ENCODE measurements at regions not wholly inside any gene's neighbourhood (a gene's known extent, or its start where the extent isn't known, plus 50 kb on each side); places are given as distances from the start of the nearest gene placed in this dataset.

GRCh38 chr3:6262010-6262409 is 598.9 kb upstream of the GRM7 start:
- TF ChIP-seq EZH2 (IDR thresholded peaks at IDR 0.05; ENCODE audit: insufficient read depth, low read length) = no peak
- TF ChIP-seq CTCF (IDR thresholded peaks at IDR 0.05; ENCODE audit: insufficient read depth, low read depth, low read length) = no peak
